ENCODE measurements at regions not wholly inside any gene's neighbourhood (a gene's known extent, or its start where the extent isn't known, plus 50 kb on each side); places are given as distances from the start of the nearest gene placed in this dataset.
"Not testable (repeated sequence)": the region's sequence is repeated elsewhere in the genome, so short reads cannot be mapped to it uniquely, and the experiment has no call there.

- no peak for DNase-seq
These were observed 455.4 kb upstream of the FAR2 start for GRCh38 chr12:28693565-28694219.

GRCh38 chr12:28698553-28698952 is 450.5 kb upstream of the FAR2 start:
- DNase-seq = no peak

GRCh38 chr12:28699029-28699428 is 450.0 kb upstream of the FAR2 start:
- no peak for DNase-seq

- no peak for DNase-seq
These were observed 448.9 kb upstream of the FAR2 start for GRCh38 chr12:28700161-28700560.

- DNase-seq = no peak
These were observed 444.5 kb upstream of the FAR2 start for GRCh38 chr12:28704477-28705169.

GRCh38 chr12:28708918-28709371 is 440.1 kb upstream of the FAR2 start:
- no peak for DNase-seq

- no peak for DNase-seq
These were observed 438.9 kb upstream of the FAR2 start for GRCh38 chr12:28709986-28710685.

GRCh38 chr12:28710882-28711281 is 438.2 kb upstream of the FAR2 start:
- DNase-seq = no peak

- DNase-seq = no peak
These were observed 437.7 kb upstream of the FAR2 start for GRCh38 chr12:28711421-28711820.

- no peak for DNase-seq
These were observed 406.3 kb upstream of the FAR2 start for GRCh38 chr12:28742791-28743190.

- no peak for DNase-seq
These were observed 402.2 kb upstream of the FAR2 start for GRCh38 chr12:28746734-28747325.

GRCh38 chr12:28750946-28751685 is 398.0 kb upstream of the FAR2 start:
- no peak for DNase-seq

GRCh38 chr12:28755027-28755426 is 394.1 kb upstream of the FAR2 start:
- DNase-seq = no peak

GRCh38 chr12:28759333-28759732 is 389.7 kb upstream of the FAR2 start:
- DNase-seq = peak; percentile 2

GRCh38 chr12:28760040-28760903 is 388.8 kb upstream of the FAR2 start:
- not testable (repeated sequence) for DNase-seq

- DNase-seq = not testable (repeated sequence)
These were observed 387.2 kb upstream of the FAR2 start for GRCh38 chr12:28761897-28762296.

GRCh38 chr12:28766398-28766797 is 382.7 kb upstream of the FAR2 start:
- no peak for DNase-seq

- DNase-seq = no peak
These were observed 381.2 kb upstream of the FAR2 start for GRCh38 chr12:28767836-28768348.

GRCh38 chr12:28770322-28770721 is 378.8 kb upstream of the FAR2 start:
- DNase-seq = no peak

GRCh38 chr12:28771968-28772367 is 377.1 kb upstream of the FAR2 start:
- DNase-seq = no peak

- DNase-seq = no peak
These were observed 373.5 kb upstream of the FAR2 start for GRCh38 chr12:28775556-28775955.

GRCh38 chr12:28776220-28776619 is 372.9 kb upstream of the FAR2 start:
- no peak for DNase-seq

Measured in activated CD4-positive, alpha-beta T cell treated with anti-CD3 and anti-CD28 coated beads for 48 hours (primary cell).